ENCODE measurements at regions not wholly inside any gene's neighbourhood (a gene's known extent, or its start where the extent isn't known, plus 50 kb on each side); places are given as distances from the start of the nearest gene placed in this dataset.
A peak's percentile ranks its signal among the peaks of the same experiment; 100 is the strongest.
"Not testable (repeated sequence)": the region's sequence is repeated elsewhere in the genome, so short reads cannot be mapped to it uniquely, and the experiment has no call there.

GRCh38 chr13:59367467-59367866 lies 796.3 kb downstream of the DIAPH3 start:
- DNase-seq (no peak), ATAC-seq (no peak)
- intact Hi-C loops (cut with DNase I, micrococcal nuclease), result no loop called here

GRCh38 chr13:59367904-59368303 lies 795.8 kb downstream of the DIAPH3 start:
- ATAC-seq (no peak), DNase-seq (no peak)
- intact Hi-C loops (cut with DNase I, micrococcal nuclease), result no loop called here

GRCh38 chr13:59368693-59369092 lies 795.0 kb downstream of the DIAPH3 start:
- intact Hi-C loops (cut with DNase I, micrococcal nuclease), result no loop called here
- ATAC-seq, result no peak
- DNase-seq, result no peak

GRCh38 chr13:59371229-59371628 lies 792.5 kb downstream of the DIAPH3 start:
- intact Hi-C loops (cut with DNase I, micrococcal nuclease), result no loop called here
- no peak for ATAC-seq
- DNase-seq, result no peak

- DNase-seq (no peak), ATAC-seq (no peak)
- intact Hi-C loops (cut with DNase I, micrococcal nuclease), result no loop called here
These were observed 790.4 kb downstream of the DIAPH3 start for GRCh38 chr13:59373341-59373740.

- ATAC-seq (no peak), DNase-seq (no peak)
- intact Hi-C loops (cut with DNase I, micrococcal nuclease), result no loop called here
These were observed 789.0 kb downstream of the DIAPH3 start for GRCh38 chr13:59374691-59375090.

GRCh38 chr13:59384154-59384553 lies 779.6 kb downstream of the DIAPH3 start:
- no peak for DNase-seq
- no peak for ATAC-seq
- intact Hi-C loops (cut with DNase I, micrococcal nuclease), result no loop called here

- intact Hi-C loops (cut with DNase I, micrococcal nuclease), result loop anchor here in 1 of 2 donors (5.0 kb wide), 1 partner anchor 286 kb away; no protein-coding TSS in a partner anchor
- DNase-seq, result peak; percentile 27 to 44
- ATAC-seq, result peak; percentile 75
These were observed 772.0 kb downstream of the DIAPH3 start for GRCh38 chr13:59391696-59392095.

GRCh38 chr13:59392328-59392727 lies 771.4 kb downstream of the DIAPH3 start:
- intact Hi-C loops (cut with DNase I, micrococcal nuclease), result loop anchor here in 1 of 2 donors (5.0 kb wide), 1 partner anchor 285 kb away; no protein-coding TSS in a partner anchor

GRCh38 chr13:59394496-59394895 lies 769.2 kb downstream of the DIAPH3 start:
- intact Hi-C loops (cut with DNase I, micrococcal nuclease), result loop anchor here in 1 of 2 donors (5.0 kb wide), 1 partner anchor 283 kb away; no protein-coding TSS in a partner anchor
- no peak for ATAC-seq
- DNase-seq, result no peak

More at GRCh38 chr13:59392328-59392727, 771.4 kb downstream of the DIAPH3 start:
- no peak for DNase-seq
- ATAC-seq, result no peak

- intact Hi-C loops (cut with DNase I, micrococcal nuclease), result no loop called here
- DNase-seq, result no peak
- no peak for ATAC-seq
These were observed 765.6 kb downstream of the DIAPH3 start for GRCh38 chr13:59398127-59398526.

- DNase-seq, result no peak
- intact Hi-C loops (cut with DNase I, micrococcal nuclease), result no loop called here
- ATAC-seq, result no peak
These were observed 765.1 kb downstream of the DIAPH3 start for GRCh38 chr13:59398661-59399060.

GRCh38 chr13:59399513-59399912 lies 764.2 kb downstream of the DIAPH3 start:
- DNase-seq (no peak), ATAC-seq (no peak)
- intact Hi-C loops (cut with DNase I, micrococcal nuclease), result no loop called here

GRCh38 chr13:59404331-59404730 lies 759.4 kb downstream of the DIAPH3 start:
- ATAC-seq (no peak), DNase-seq (no peak)
- intact Hi-C loops (cut with DNase I, micrococcal nuclease), result no loop called here

GRCh38 chr13:59407251-59407650 lies 756.5 kb downstream of the DIAPH3 start:
- intact Hi-C loops (cut with DNase I, micrococcal nuclease); ATAC-seq; DNase-seq: not testable (repeated sequence)

GRCh38 chr13:59408738-59409137 lies 755.0 kb downstream of the DIAPH3 start:
- intact Hi-C loops (cut with DNase I, micrococcal nuclease), result no loop called here
- no peak for DNase-seq
- ATAC-seq, result no peak

- ATAC-seq, result no peak
- peak in 1 of 2 donors; percentile 27 for DNase-seq
- intact Hi-C loops (cut with DNase I, micrococcal nuclease), result no loop called here
These were observed 754.5 kb downstream of the DIAPH3 start for GRCh38 chr13:59409211-59409610.

- intact Hi-C loops (cut with DNase I, micrococcal nuclease), result no loop called here
- ATAC-seq, result no peak
These were observed 754.0 kb downstream of the DIAPH3 start for GRCh38 chr13:59409634-59410200.

GRCh38 chr13:59413126-59413525 lies 750.6 kb downstream of the DIAPH3 start:
- no peak for ATAC-seq
- DNase-seq, result no peak
- intact Hi-C loops (cut with DNase I, micrococcal nuclease), result no loop called here

More at GRCh38 chr13:59409634-59410200, 754.0 kb downstream of the DIAPH3 start:
- no peak for DNase-seq

- no peak for DNase-seq
- intact Hi-C loops (cut with DNase I, micrococcal nuclease), result no loop called here
- ATAC-seq, result no peak
These were observed 749.7 kb downstream of the DIAPH3 start for GRCh38 chr13:59414006-59414405.

- intact Hi-C loops (cut with DNase I, micrococcal nuclease), result no loop called here
- DNase-seq, result no peak
- no peak for ATAC-seq
These were observed 748.2 kb downstream of the DIAPH3 start for GRCh38 chr13:59415498-59415897.

Measured in left colon (tissue), 2 donors.